SK-N-SH (cell line): ENCODE measurements at regions not wholly inside any gene's neighbourhood (a gene's known extent, or its start where the extent isn't known, plus 50 kb on each side); places are given as distances from the start of the nearest gene placed in this dataset.
A peak's percentile ranks its signal among the peaks of the same experiment; 100 is the strongest.

Experiments
- CHD2 ChIP-seq: fragments of 150-350 bp; IDR thresholded peaks from 2 replicates; pipeline ENCODE4 v1.6.1; 2018; ENCODE audit warnings: low read length; ENCODE audit not compliant: partially characterized antibody
- CTCF ChIP-seq: fragments of 200-600 bp; sonication (generic); IDR thresholded peaks from 2 replicates; pipeline ENCODE4 v1.6.1; 2017; ENCODE audit warnings: antibody characterized with exemption, mild to moderate bottlenecking, moderate library complexity
- ELF1 ChIP-seq: IDR thresholded peaks from 2 replicates; pipeline ENCODE4 v1.4.0; 2012
- EP300 ChIP-seq, 2 experiments: IDR thresholded peaks; 2 replicates each; pipeline versions ENCODE4 v1.4.0 to v1.6.1; 2012; ENCODE audit warnings: borderline replicate concordance in 1 of 2, low read depth in 1 of 2, low read length in 1 of 2
- FOXJ3 ChIP-seq: sonication (generic); formaldehyde crosslinking; IDR thresholded peaks from 2 replicates; pipeline ENCODE4 v1.5.1; 2020; ENCODE audit warnings: mild to moderate bottlenecking, missing genetic modification reagents
- IRF3 ChIP-seq: fragments of 150-350 bp; IDR thresholded peaks from 2 replicates; pipeline ENCODE4 v1.6.1; 2016; ENCODE audit warnings: mild to moderate bottlenecking, low read depth, low read length
- PBX3 ChIP-seq: IDR thresholded peaks from 2 replicates; pipeline ENCODE4; 2012
- RAD21 ChIP-seq: IDR thresholded peaks from 2 replicates; pipeline ENCODE4 v1.6.1; 2012; ENCODE audit warnings: mild to moderate bottlenecking, low read length
- SMC3 ChIP-seq: IDR thresholded peaks from 2 replicates; pipeline ENCODE4 v1.6.1; 2012; ENCODE audit warnings: low read depth, low read length, improper control_type of control experiment
- TAF1 ChIP-seq: IDR thresholded peaks from 2 replicates; pipeline ENCODE4 v1.6.1; 2012; ENCODE audit warnings: low read depth, mild to moderate bottlenecking, low read length, moderate library complexity, borderline replicate concordance
- USF2 ChIP-seq: fragments of 150-350 bp; IDR thresholded peaks from 2 replicates; pipeline ENCODE4 v1.6.1; 2017; ENCODE audit warnings: antibody characterized with exemption, low read length, low read depth, borderline replicate concordance
- YY1 ChIP-seq: IDR thresholded peaks from 2 replicates; pipeline ENCODE4 v1.4.0; 2012; ENCODE audit warnings: low read depth, mild to moderate bottlenecking

- TF ChIP-seq CTCF (peak; percentile 34), YY1 (no peak), TAF1 (no peak), USF2 (no peak), SMC3 (no peak; the same call in 1 of the 2 replicates), FOXJ3 (CRISPR knock-in tag) (no peak), RAD21 (peak; percentile 55), IRF3 (no peak), EP300 (IDR thresholded peaks at IDR 0.05; ENCODE audit: borderline replicate concordance in 1 of 2, low read depth in 1 of 2, low read length in 1 of 2) (no peak), ELF1 (no peak), PBX3 (no peak), CHD2 (no peak)
Measured at GRCh38 chr5:174424219-174425053, 299.9 kb upstream of the MSX2 start.
